CD1c-positive myeloid dendritic cell (primary cell): ENCODE measurements at regions not wholly inside any gene's neighbourhood (a gene's known extent, or its start where the extent isn't known, plus 50 kb on each side); places are given as distances from the start of the nearest gene placed in this dataset.
"Not testable (repeated sequence)": the region's sequence is repeated elsewhere in the genome, so short reads cannot be mapped to it uniquely, and the experiment has no call there.

Source experiments
- DNase-seq: peaks from one replicate; pipeline ENCODE4 v3.0.0-alpha.2; 2016; ENCODE audit errors: extremely low spot score

GRCh38 chr6:103908898-103909297, 950.8 kb downstream of the HACE1 start:
- no peak for DNase-seq

- no peak for DNase-seq
Measured at GRCh38 chr6:103895136-103895535, 964.6 kb downstream of the HACE1 start.

GRCh38 chr6:103893141-103893581, 966.6 kb downstream of the HACE1 start:
- DNase-seq: no peak

GRCh38 chr6:103886951-103887350, 972.8 kb downstream of the HACE1 start:
- no peak for DNase-seq

- no peak for DNase-seq
Measured at GRCh38 chr6:103885446-103885845, 974.3 kb downstream of the HACE1 start.

GRCh38 chr6:103879800-103880199, 979.9 kb downstream of the HACE1 start:
- no peak for DNase-seq

GRCh38 chr6:103875221-103875620, 984.5 kb downstream of the HACE1 start:
- no peak for DNase-seq

GRCh38 chr6:103874575-103874974, 985.1 kb downstream of the HACE1 start:
- no peak for DNase-seq

GRCh38 chr6:103872678-103873077, 987.0 kb downstream of the HACE1 start:
- DNase-seq: no peak

- DNase-seq: no peak
Measured at GRCh38 chr6:103872233-103872632, 987.5 kb downstream of the HACE1 start.

- no peak for DNase-seq
Measured at GRCh38 chr6:103870970-103871369, 988.7 kb downstream of the HACE1 start.

- no peak for DNase-seq
Measured at GRCh38 chr6:103862297-103862696, 997.4 kb downstream of the HACE1 start.

- no peak for DNase-seq
Measured at GRCh38 chr6:103858003-103858402, 1001.7 kb downstream of the HACE1 start.

- no peak for DNase-seq
Measured at GRCh38 chr6:103855750-103856149, 1004.0 kb downstream of the HACE1 start.

GRCh38 chr6:103854059-103854458, 1005.7 kb downstream of the HACE1 start:
- no peak for DNase-seq

- DNase-seq: no peak
Measured at GRCh38 chr6:103838457-103838856, 1021.3 kb downstream of the HACE1 start.

- DNase-seq: no peak
Measured at GRCh38 chr6:103826209-103826608, 1033.5 kb downstream of the HACE1 start.

- DNase-seq: no peak
Measured at GRCh38 chr6:103820148-103820547, 1039.6 kb downstream of the HACE1 start.

- DNase-seq: no peak
Measured at GRCh38 chr6:103819509-103819908, 1040.2 kb downstream of the HACE1 start.

GRCh38 chr6:103812970-103813369, 1046.7 kb downstream of the HACE1 start:
- DNase-seq: no peak

GRCh38 chr6:103801901-103802479, 1057.7 kb downstream of the HACE1 start:
- DNase-seq: not testable (repeated sequence)

- DNase-seq: no peak
Measured at GRCh38 chr6:103799971-103800670, 1059.6 kb downstream of the HACE1 start.

GRCh38 chr6:103798166-103798565, 1061.6 kb downstream of the HACE1 start:
- no peak for DNase-seq

- no peak for DNase-seq
Measured at GRCh38 chr6:103797738-103798137, 1062.0 kb downstream of the HACE1 start.
